Neutrophil (primary cell): ENCODE measurements at regions not wholly inside any gene's neighbourhood (a gene's known extent, or its start where the extent isn't known, plus 50 kb on each side); places are given as distances from the start of the nearest gene placed in this dataset.

Source experiments
- H3K27ac ChIP-seq: fragments of 200-600 bp; sonication (generic); 2 replicates; pipeline ENCODE4 v1.5.1; 2016; ENCODE audit warnings: mild to moderate bottlenecking, moderate library complexity
- H3K27me3 ChIP-seq: fragments of 200-600 bp; sonication (generic); 2 replicates; pipeline ENCODE4 v1.6.0; 2016; ENCODE audit warnings: mild to moderate bottlenecking
- H3K36me3 ChIP-seq: fragments of 200-600 bp; sonication (generic); 2 replicates; pipeline ENCODE4 v1.5.1; 2017
- H3K4me1 ChIP-seq, 2 experiments: fragments of 200-600 bp in 1 of 2; sonication (generic) in 1 of 2; 1 replicate in 1 of 2; 2 replicates in 1 of 2; pipeline versions ENCODE4 v1.5.1 to v1.6.1; 2013 to 2016; ENCODE audit warnings: low read depth in 1 of 2, low read length in 1 of 2, mild to moderate bottlenecking in 1 of 2, moderate library complexity in 1 of 2; ENCODE audit not compliant: control insufficient read depth in 1 of 2, insufficient read depth in 1 of 2
- H3K4me3 ChIP-seq, 2 experiments: fragments of 200-600 bp in 1 of 2; sonication (generic) in 1 of 2; 1 replicate in 1 of 2; 2 replicates in 1 of 2; pipeline ENCODE4 v1.5.1; 2013 to 2016; ENCODE audit warnings: low read depth in 1 of 2, low read length in 1 of 2, mild to moderate bottlenecking in 1 of 2, moderate library complexity in 1 of 2
- H3K9me3 ChIP-seq: fragments of 200-600 bp; sonication (generic); 2 replicates; pipeline ENCODE4 v1.5.1; 2016
- CTCF ChIP-seq: fragments of 200-600 bp; sonication (generic); IDR thresholded peaks from 2 replicates; pipeline ENCODE4 v1.5.1; 2016; ENCODE audit warnings: antibody characterized with exemption

GRCh38 chr1:195785830-195786229, 822.4 kb downstream of the KCNT2 start:
- Histone ChIP-seq H3K36me3 (no peaks in the 10 kb centered on the region), H3K27me3 (no peaks in the 10 kb centered on the region), H3K9me3 (no peaks in the 10 kb centered on the region), H3K27ac (no peak overlapping the region), H3K4me1 (no peaks in the 10 kb centered on the region), H3K4me3 (no peak overlapping the region)
- TF ChIP-seq CTCF, result no peak

GRCh38 chr1:195773931-195774330, 834.3 kb downstream of the KCNT2 start:
- Histone ChIP-seq H3K9me3 (no peaks in the 10 kb centered on the region), H3K36me3 (no peaks in the 10 kb centered on the region), H3K27me3 (no peaks in the 10 kb centered on the region), H3K4me3 (no peak overlapping the region), H3K4me1 (no peaks in the 10 kb centered on the region), H3K27ac (no peak overlapping the region)
- no peak for TF ChIP-seq CTCF

- TF ChIP-seq CTCF, result no peak
- Histone ChIP-seq H3K27ac (no peak overlapping the region), H3K4me1 (no peaks in the 10 kb centered on the region), H3K4me3 (no peak overlapping the region), H3K27me3 (no peaks in the 10 kb centered on the region), H3K9me3 (no peaks in the 10 kb centered on the region), H3K36me3 (no peaks in the 10 kb centered on the region)
These were observed 838.8 kb downstream of the KCNT2 start for GRCh38 chr1:195769461-195769860.

GRCh38 chr1:195768936-195769335, 839.3 kb downstream of the KCNT2 start:
- H3K4me1 ChIP-seq, result no peaks in the 10 kb centered on the region
- H3K27ac ChIP-seq, result no peak overlapping the region
- H3K9me3 ChIP-seq, result no peaks in the 10 kb centered on the region
- H3K36me3 ChIP-seq, result no peaks in the 10 kb centered on the region
- no peaks in the 10 kb centered on the region for H3K27me3 ChIP-seq
- no peak for TF ChIP-seq CTCF
- no peak overlapping the region for H3K4me3 ChIP-seq

GRCh38 chr1:195768377-195768776, 839.9 kb downstream of the KCNT2 start:
- no peaks in the 10 kb centered on the region for H3K4me1 ChIP-seq
- H3K27ac ChIP-seq, result no peak overlapping the region
- H3K9me3 ChIP-seq, result no peaks in the 10 kb centered on the region
- H3K4me3 ChIP-seq, result no peak overlapping the region
- no peak for TF ChIP-seq CTCF
- H3K27me3 ChIP-seq, result no peaks in the 10 kb centered on the region
- H3K36me3 ChIP-seq, result no peaks in the 10 kb centered on the region

GRCh38 chr1:195766709-195767108, 841.5 kb downstream of the KCNT2 start:
- no peaks in the 10 kb centered on the region for H3K27me3 ChIP-seq
- TF ChIP-seq CTCF, result no peak
- no peaks in the 10 kb centered on the region for H3K9me3 ChIP-seq
- no peak overlapping the region for H3K27ac ChIP-seq
- H3K36me3 ChIP-seq, result no peaks in the 10 kb centered on the region
- no peak overlapping the region for H3K4me3 ChIP-seq
- no peaks in the 10 kb centered on the region for H3K4me1 ChIP-seq
